ENCODE measurements at regions not wholly inside any gene's neighbourhood (a gene's known extent, or its start where the extent isn't known, plus 50 kb on each side); places are given as distances from the start of the nearest gene placed in this dataset.

DNA sequence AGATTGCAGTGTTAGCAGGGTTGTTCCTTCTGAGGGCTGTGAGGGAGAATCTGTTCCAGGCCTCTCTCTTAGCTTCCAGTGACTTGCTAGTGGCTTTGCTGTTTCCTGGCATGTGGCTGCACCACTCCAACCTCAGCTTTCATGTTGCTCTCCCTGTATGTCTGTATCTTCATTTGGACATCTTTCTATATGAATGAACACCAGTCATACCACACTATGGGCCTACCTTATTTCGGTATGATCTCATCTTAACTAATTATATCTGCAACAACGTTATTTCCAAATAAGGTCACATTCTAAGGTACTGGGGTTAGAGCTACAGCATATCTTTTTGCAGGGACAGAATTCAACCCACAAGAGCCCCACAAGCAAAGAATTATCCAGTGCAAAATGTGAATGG lies 356.7 kb upstream of the UMPS start:
- Histone ChIP-seq H3K4me3 (no peak overlapping the region), H3K4me1 (no peaks in the 10 kb centered on the region), H3K27me3 (no peaks in the 10 kb centered on the region), H3K27ac (no peak overlapping the region), H3K9me3 (no peaks in the 10 kb centered on the region), H3K36me3 (no peaks in the 10 kb centered on the region)
- intact Hi-C loops (cut with DNase I; ENCODE audit: low total_unique reads) = no loop called here
- no peak for DNase-seq
- 77 to 89% (median 87%) methylated on average over 2 of the region's 2 CpGs for WGBS, 5 donors
- TF ChIP-seq POLR2AphosphoS5 (IDR thresholded peaks at IDR 0.05) (no peak), POLR2A (IDR thresholded peaks at IDR 0.05) (no peak), CTCF (IDR thresholded peaks at IDR 0.05) (no peak), EP300 (IDR thresholded peaks at IDR 0.05) (no peak)

GRCh38 chr3:124374583-124374982 lies 355.7 kb upstream of the UMPS start:
- no peaks in the 10 kb centered on the region for H3K36me3 ChIP-seq
- intact Hi-C loops (cut with DNase I; ENCODE audit: low total_unique reads) = no loop called here
- no peaks in the 10 kb centered on the region for H3K9me3 ChIP-seq
- TF ChIP-seq CTCF (IDR thresholded peaks at IDR 0.05) (no peak), POLR2AphosphoS5 (IDR thresholded peaks at IDR 0.05) (no peak), EP300 (IDR thresholded peaks at IDR 0.05) (no peak), POLR2A (IDR thresholded peaks at IDR 0.05) (no peak)
- H3K4me3 ChIP-seq = no peak overlapping the region
- H3K27me3 ChIP-seq = no peaks in the 10 kb centered on the region
- no peak overlapping the region for H3K27ac ChIP-seq
- H3K4me1 ChIP-seq = no peaks in the 10 kb centered on the region
- WGBS, 5 donors = 69 to 75% (median 73%) methylated on average over 3 of the region's 3 CpGs
- DNase-seq = no peak

- TF ChIP-seq EP300 (IDR thresholded peaks at IDR 0.05) = no peak
- TF ChIP-seq POLR2A (IDR thresholded peaks at IDR 0.05) = no peak
- no peak for TF ChIP-seq CTCF (IDR thresholded peaks at IDR 0.05)
- TF ChIP-seq POLR2AphosphoS5 (IDR thresholded peaks at IDR 0.05) = no peak
- 84 to 93% (median 91%) methylated on average over 4 of the region's 4 CpGs for WGBS, 5 donors
- no peaks in the 10 kb centered on the region for H3K27me3 ChIP-seq
- no peaks in the 10 kb centered on the region for H3K9me3 ChIP-seq
- intact Hi-C loops (cut with DNase I; ENCODE audit: low total_unique reads) = no loop called here
- no peak overlapping the region for H3K27ac ChIP-seq
- H3K4me1 ChIP-seq = peaks cover 0 to 8% (median 0%) of the 10 kb centered on the region in 4 donors
- no peaks in the 10 kb centered on the region for H3K36me3 ChIP-seq
- no peak overlapping the region for H3K4me3 ChIP-seq
- no peak for DNase-seq
These were observed 348.5 kb upstream of the UMPS start for GRCh38 chr3:124381575-124382333.

GRCh38 chr3:124383051-124383450 lies 347.2 kb upstream of the UMPS start:
- Histone ChIP-seq H3K27ac (no peak overlapping the region), H3K36me3 (no peaks in the 10 kb centered on the region), H3K9me3 (no peaks in the 10 kb centered on the region), H3K27me3 (no peaks in the 10 kb centered on the region), H3K4me3 (no peak overlapping the region), H3K4me1 (peaks cover 0 to 8% (median 0%) of the 10 kb centered on the region in 4 donors)
- 27 to 47% (median 29%) methylated on average over 4 of the region's 4 CpGs for whole genome bisulfite sequencing, 5 donors
- intact Hi-C loops (cut with DNase I; ENCODE audit: low total_unique reads) = no loop called here
- DNase-seq = no peak
- no peak for TF ChIP-seq POLR2AphosphoS5 (IDR thresholded peaks at IDR 0.05)
- no peak for TF ChIP-seq POLR2A (IDR thresholded peaks at IDR 0.05)
- TF ChIP-seq EP300 (IDR thresholded peaks at IDR 0.05) = no peak
- no peak for TF ChIP-seq CTCF (IDR thresholded peaks at IDR 0.05)

Measured in stomach (tissue), 8 donors.